ENCODE measurements at regions not wholly inside any gene's neighbourhood (a gene's known extent, or its start where the extent isn't known, plus 50 kb on each side); places are given as distances from the start of the nearest gene placed in this dataset.

DNA sequence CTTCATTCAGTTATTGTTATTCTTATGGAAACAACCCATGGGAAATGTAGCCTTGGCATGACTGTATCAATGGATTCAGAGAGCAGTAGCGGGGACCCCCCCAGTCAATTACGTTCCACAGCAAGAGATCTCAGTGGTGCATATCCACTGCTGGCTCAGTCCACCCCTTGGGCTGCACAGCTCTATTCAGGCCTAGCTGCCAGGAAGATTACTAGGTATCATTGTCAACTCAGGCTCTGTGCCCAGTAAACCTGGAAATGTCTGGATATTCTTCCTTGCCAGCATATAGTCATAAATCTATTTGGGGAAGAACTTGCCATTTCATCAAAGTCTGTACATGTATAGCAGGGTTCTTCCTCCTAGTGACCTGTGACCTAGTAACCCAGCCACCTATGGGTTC lies 128.1 kb upstream of the CCDC54 start:
- DNase-seq (ENCODE audit: low spot score): no peak

DNA sequence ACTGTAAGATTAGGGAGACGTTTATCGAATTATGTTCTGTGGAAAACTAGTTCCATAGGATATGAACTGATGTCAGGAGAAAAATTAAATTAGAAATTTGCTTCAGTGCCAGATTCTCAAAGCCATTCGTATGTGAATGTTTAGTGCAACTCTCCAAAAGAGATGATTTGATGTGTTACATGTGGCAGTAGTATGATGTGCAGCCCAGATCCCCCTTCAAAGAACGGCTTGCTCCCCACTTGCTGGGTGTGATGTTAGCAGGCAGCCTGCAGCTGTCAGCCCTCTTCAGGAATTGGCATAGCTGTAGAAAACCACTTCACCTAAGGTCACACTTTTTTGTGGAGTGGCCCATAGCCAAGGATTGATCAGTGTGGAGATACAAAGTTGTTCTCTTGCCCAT lies 127.0 kb upstream of the CCDC54 start:
- no peak for DNase-seq (ENCODE audit: low spot score)

DNA sequence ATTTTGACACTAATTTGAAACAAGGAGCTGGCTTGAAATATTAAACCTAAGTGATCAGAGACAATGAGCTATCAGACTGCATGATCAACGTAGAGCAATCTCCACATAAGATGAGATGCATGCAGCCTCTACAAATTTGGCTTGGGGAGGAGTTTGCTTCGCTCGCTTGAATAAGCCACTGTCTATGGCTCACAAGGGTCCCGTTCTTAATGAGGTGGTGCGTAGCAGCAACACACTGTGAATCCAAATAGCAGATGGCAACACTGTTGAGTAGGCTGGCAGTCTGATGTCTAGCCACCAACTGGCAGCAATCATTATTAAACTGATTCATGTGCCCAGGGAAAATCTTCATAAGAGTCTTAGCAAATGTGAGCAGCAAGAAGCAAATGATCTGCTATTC lies 125.4 kb upstream of the CCDC54 start:
- DNase-seq (ENCODE audit: low spot score): no peak

DNA sequence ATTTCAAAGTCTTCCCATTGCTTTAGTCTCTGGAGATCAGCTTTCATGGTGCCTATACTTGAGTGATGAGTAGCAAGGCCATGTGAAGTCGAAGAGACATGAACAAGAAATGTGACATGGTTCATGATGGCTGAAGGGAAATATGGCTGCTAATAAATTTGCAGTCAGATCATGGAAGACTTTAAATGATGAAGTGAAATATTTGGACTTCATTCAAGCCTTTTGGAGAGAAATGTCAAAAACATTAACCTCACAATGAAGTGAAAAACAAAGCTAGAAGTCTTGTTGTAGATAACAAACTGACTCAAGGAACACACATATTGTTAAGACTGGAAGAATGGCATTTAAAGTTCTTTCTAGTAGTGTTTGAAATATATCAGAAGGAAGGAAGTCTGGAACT lies 120.3 kb upstream of the CCDC54 start:
- no peak for DNase-seq (ENCODE audit: low spot score)

DNA sequence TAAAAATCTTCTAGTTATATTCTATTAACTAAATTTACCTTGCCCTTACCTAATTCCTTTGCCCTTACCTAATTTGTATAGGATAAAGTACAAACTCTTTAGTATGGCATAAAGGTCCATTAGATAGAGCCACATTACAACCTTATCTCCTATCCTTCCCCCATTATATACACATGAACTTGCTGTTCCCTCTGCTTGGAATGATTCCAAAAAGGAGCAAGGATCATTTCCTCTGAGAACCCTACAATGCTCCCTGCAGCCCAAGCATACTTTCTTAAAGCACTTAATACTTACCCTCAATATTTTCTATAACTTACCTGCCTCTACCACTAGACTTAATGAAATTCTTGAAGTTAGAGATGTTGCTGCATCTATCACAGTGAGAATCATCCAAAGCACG lies 118.9 kb upstream of the CCDC54 start:
- no peak for DNase-seq (ENCODE audit: low spot score)

- no peak for DNase-seq (ENCODE audit: low spot score)
These were observed 117.0 kb upstream of the CCDC54 start for GRCh38 chr3:107260207-107260606.

DNA sequence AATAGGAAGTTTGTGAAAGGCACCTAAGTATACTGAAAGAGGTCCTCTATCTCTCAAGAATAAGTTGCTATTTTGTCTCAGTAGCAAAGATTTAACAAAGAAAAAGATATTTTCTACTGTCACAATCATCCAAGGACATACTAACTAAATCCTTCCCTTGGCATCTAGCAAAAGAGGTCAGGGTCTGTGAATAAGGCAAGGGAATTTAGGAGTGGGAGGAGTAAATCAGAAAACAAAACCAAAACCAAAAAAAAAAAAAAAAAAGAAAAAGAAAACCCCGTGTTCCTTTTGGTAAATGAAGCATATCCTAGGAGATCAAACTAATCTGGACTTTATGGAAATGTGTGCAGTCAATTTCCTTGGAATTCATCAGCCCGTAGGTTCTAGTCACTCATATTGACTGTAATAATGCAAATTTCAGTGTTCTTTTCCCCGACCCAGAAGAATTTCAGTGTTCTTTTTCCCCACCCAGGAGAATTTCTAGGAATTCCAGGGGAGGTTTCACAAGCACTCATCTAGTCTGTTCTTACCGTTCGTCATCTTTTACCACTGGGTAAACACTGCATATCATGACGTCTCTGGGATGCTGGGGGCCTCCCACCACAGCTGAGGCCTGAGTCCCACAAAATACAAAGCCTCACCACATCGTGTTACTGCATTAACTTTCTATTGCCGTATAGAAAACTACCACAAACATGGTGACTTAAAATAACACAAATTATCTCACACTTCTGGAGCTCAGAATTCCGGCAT lies 113.8 kb upstream of the CCDC54 start:
- DNase-seq (ENCODE audit: low spot score): no peak

DNA sequence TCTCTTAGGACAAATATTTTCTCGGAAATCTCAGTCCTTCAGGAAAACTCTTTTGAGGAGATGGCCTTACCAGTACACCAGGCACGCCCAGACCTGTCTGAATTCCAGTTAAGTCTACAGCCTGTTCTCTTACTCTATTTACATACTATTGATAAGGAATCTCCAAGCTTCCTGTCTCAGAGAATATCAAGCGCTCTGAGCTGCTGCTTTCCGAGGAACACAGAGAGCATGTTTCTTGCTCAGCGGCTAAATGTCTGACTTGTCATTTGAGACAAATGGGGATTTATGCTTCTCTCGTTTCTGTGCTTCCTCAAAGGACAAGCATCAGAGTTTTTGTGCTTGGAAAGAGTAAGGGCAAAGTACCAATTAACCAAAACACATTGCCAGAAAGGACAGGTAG lies 112.4 kb upstream of the CCDC54 start:
- DNase-seq (ENCODE audit: low spot score): no peak

DNA sequence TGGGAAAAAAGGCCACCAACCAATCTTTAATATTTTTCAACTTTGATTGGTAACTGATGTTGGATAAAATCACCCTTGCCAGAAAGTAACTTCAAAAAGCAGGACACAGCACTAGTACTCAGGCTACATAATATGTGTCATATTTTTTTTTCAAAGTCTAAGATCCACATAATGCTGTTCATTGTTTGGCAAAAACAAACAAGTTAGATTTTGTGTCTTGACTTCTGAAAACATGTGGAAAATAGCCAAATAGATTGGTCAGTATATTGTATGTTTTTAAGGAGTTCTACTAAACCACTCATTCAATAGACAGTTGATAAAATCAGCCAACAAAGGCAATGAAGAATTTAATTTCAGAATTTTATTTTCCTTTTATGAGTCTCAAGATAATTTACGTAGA lies 111.7 kb upstream of the CCDC54 start:
- DNase-seq (ENCODE audit: low spot score): no peak

DNA sequence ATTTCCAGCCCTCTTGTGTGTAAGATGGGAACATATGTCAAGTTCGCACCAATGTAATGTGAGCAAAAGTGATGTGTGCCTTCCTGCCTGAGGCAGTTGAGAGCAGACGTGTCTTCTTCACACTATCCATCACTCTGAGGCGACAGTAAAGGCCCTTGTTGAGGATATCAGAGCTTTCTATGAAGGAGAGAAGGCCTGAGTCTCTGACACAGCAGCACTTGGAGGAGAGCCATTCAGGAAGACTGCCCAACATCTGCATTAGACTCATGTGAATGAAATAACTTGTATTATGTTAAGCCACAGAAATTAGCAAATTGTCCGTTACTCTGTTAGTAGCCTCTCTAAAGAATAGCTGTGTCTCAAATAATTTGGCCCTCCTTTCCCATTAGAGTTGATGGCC lies 108.8 kb upstream of the CCDC54 start:
- DNase-seq (ENCODE audit: low spot score): no peak

DNA sequence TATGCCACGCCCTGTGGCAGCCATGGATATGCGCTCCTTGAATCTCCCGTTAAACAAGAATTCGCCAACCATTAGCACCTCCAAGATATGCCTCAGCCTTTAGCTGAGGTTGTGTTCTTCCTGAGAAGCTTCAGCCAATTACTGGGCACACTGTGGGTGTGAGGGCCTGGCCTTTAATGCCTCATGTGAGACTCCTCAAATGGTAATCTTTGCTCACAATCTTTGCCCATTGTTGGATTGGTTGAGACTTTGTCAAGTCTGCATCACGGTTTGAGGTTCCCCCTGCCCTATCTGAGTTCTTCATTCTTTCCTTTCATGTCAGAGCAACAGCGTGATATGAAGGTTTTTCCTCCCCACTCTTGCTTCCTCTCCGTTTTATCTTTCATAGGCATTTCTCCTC lies 108.1 kb upstream of the CCDC54 start:
- no peak for DNase-seq (ENCODE audit: low spot score)

GRCh38 chr3:107271787-107272387 lies 105.4 kb upstream of the CCDC54 start:
- peak; percentile 33 for DNase-seq (ENCODE audit: low spot score)

GRCh38 chr3:107272471-107272870 lies 104.8 kb upstream of the CCDC54 start:
- DNase-seq (ENCODE audit: low spot score): no peak

DNA sequence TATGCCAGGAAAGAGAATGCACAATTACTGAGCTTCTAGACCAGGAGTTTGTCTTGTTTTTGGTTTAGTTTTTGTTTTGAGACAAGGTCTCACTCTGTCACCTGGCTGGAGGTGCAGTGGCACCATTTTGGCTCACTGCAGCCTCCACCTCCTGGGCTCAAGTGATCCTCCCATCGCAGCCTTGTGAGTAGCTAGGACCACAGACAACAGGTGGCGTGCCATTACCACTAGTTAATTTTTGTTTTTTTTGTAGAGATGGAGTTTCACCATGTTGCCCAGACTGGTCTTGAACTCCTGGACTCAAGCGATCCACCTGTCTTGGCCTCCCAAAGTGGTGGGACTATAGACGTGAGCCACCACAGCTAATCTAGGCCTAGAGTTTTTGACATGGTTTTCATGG lies 104.4 kb upstream of the CCDC54 start:
- DNase-seq (ENCODE audit: low spot score): no peak

- no peak for DNase-seq (ENCODE audit: low spot score)
These were observed 103.5 kb upstream of the CCDC54 start for GRCh38 chr3:107273771-107274170.

DNA sequence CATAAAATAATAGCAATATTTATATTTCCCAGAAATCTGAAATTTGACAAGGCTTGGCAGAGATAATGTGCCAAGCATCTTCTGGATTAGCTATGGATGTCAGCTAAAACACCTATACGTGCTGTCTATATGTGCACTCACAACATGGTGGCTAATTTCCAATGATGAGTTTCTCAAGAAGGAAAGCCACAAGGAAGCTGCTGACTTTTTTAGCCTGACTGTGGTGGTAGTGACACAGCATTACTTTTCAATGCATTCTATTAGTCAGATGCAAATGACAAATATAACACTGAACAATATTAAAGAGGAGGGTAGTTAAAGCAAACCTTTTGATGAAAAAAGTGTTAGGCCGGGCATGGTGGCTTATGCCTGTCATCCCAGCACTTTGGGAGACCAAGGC lies 101.7 kb upstream of the CCDC54 start:
- DNase-seq (ENCODE audit: low spot score): no peak

GRCh38 chr3:107283948-107284347 lies 93.3 kb upstream of the CCDC54 start:
- DNase-seq (ENCODE audit: low spot score): no peak

DNA sequence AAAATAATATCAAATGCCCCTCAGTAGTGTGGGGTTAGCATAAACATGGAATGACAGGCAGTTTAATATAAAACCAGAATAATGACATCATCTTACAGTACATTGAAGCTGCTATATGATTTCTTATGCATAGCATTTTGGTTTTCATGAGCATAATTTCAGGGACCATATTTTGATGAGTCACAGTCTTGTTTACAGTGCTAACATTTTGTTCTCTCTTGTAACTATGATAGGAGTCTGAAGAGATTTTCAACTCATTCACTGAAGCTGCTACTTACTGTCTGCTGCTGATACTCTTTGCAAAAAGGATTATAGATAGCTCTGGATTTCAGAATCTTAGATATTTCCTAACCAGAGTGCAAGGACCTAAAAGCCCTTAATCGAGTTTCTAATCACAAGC lies 92.6 kb upstream of the CCDC54 start:
- DNase-seq (ENCODE audit: low spot score): no peak

DNA sequence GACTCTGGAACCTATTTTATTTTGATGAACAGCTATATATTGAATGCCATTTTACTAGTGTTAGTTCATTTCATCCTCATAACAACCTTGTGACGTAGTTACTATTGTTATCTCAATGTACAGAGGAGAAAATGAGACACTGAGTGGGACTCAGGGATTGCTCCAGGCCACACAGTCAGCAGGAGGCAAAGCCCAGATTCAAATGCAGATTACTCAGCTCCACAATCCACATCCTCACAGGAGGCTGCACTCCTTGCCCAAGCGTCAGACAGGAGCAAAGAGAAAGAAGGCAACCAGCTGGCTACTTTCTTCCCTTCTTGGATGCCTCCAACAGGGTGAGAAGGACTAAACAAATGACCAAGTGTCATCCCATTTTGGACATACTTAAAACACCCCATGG lies 92.0 kb upstream of the CCDC54 start:
- no peak for DNase-seq (ENCODE audit: low spot score)

DNA sequence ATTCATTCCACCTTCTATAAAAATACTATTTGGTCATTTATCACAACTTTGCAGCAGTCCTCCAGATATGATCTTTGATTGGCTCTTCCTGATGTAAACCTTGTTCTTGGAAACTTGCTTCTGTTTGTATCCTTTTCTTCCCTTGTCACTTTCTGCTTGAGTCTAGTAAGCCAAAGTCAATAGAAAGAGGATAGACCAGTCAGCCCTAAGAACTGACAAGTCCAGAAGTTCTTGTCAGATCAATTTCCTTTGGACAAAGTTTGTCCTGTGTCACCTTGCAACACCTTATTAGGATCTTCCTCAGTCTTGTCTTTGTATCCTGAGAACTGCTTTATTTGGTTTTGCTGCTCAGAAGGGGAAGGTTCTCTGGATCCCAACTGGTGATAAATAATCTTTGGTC lies 87.9 kb upstream of the CCDC54 start:
- no peak for DNase-seq (ENCODE audit: low spot score)

- DNase-seq (ENCODE audit: low spot score): no peak
These were observed 83.1 kb upstream of the CCDC54 start for GRCh38 chr3:107294117-107294516.

- DNase-seq (ENCODE audit: low spot score): no peak
These were observed 79.6 kb upstream of the CCDC54 start for GRCh38 chr3:107297597-107297996.

GRCh38 chr3:107307205-107307604 lies 70.0 kb upstream of the CCDC54 start:
- DNase-seq (ENCODE audit: low spot score): no peak

- no peak for DNase-seq (ENCODE audit: low spot score)
These were observed 68.5 kb upstream of the CCDC54 start for GRCh38 chr3:107308716-107309115.

Measured in A172 (cell line).